Fibroblast of pulmonary artery (primary cell): ENCODE measurements at regions not wholly inside any gene's neighbourhood (a gene's known extent, or its start where the extent isn't known, plus 50 kb on each side); places are given as distances from the start of the nearest gene placed in this dataset.
"Not testable (repeated sequence)": the region's sequence is repeated elsewhere in the genome, so short reads cannot be mapped to it uniquely, and the experiment has no call there.

ENCODE experiments used
- DNase-seq: peaks from one replicate; pipeline ENCODE4 v3.0.0-alpha.2; 2010; ENCODE audit warnings: low read depth
- H3K4me3 ChIP-seq: replicated peaks from 2 replicates; pipeline ENCODE4 v1.5.1; 2011; ENCODE audit warnings: low read depth, mild to moderate bottlenecking, control low read depth, low read length, moderate library complexity
- TF ChIP-seq, protein P1 (sequence below): IDR thresholded peaks from 2 replicates; pipeline ENCODE4 v1.5.1; 2011; ENCODE audit warnings: mild to moderate bottlenecking, control low read depth, low read length, inconsistent platforms; ENCODE audit errors: missing control alignments

DNA sequence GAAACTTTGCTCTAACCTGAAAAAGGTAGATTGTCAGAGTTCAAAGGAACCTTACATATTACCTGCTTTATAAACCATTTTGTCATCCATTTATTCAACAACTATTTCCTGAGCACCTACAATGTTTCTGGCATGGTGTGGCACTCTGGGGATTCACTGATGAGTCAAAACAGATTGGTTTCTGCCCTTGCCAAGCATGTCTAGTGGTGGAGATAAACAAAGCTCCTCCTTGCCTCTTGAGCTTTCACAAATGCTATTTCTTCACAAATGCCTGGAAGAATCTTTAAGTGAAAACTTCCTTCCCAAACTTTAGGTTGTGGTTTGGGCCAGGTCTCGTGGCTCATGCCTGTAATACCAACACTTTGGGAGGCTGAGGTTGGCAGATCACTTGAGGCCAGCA, 85.1 kb upstream of the RELN start:
- no peak overlapping the region for H3K4me3 ChIP-seq
- DNase-seq, result no peak
- TF ChIP-seq, protein P1, sequence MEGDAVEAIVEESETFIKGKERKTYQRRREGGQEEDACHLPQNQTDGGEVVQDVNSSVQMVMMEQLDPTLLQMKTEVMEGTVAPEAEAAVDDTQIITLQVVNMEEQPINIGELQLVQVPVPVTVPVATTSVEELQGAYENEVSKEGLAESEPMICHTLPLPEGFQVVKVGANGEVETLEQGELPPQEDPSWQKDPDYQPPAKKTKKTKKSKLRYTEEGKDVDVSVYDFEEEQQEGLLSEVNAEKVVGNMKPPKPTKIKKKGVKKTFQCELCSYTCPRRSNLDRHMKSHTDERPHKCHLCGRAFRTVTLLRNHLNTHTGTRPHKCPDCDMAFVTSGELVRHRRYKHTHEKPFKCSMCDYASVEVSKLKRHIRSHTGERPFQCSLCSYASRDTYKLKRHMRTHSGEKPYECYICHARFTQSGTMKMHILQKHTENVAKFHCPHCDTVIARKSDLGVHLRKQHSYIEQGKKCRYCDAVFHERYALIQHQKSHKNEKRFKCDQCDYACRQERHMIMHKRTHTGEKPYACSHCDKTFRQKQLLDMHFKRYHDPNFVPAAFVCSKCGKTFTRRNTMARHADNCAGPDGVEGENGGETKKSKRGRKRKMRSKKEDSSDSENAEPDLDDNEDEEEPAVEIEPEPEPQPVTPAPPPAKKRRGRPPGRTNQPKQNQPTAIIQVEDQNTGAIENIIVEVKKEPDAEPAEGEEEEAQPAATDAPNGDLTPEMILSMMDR, result no peak

DNA sequence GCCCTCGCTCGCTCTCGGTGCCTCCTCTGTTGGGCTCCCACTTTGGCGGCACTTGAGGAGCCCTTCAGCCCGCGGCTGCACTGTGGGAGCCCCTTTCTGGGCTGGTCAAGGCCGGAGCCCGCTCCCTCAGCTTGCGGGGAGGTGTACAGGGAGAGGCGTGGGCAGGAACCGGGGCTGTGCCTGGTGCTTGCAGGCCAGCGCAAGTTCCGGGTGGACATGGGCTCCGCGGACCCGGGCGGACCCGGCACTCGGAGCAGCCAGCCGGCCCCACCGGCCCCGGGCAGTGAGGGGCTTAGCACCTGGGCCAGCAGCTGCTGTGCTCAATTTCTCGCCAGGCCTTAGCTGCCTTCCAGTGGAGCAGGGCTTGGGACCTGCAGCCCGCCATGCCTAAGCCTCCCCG, 82.2 kb upstream of the RELN start:
- not testable (repeated sequence) for DNase-seq, H3K4me3 ChIP-seq

DNA sequence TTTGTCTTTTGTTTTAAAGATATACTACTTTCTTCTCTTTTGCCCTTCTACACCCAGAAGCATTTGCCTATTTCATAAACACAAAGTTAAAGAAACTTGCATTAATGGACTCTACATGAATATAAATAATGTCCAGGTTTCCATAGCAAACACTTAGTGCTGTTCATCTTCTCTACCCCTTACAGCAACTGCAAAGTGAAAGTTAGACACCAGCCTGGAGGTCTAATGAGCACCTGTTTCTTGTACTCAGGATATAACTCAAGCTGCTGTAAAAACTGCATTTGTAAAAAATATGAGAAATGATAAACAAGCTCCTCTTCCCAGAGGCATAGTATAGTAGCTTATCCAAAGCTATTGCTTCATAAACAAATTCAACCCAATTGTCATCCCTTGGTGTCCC, 76.0 kb upstream of the RELN start:
- DNase-seq, result no peak
- TF ChIP-seq, protein P1, result no peak

DNA sequence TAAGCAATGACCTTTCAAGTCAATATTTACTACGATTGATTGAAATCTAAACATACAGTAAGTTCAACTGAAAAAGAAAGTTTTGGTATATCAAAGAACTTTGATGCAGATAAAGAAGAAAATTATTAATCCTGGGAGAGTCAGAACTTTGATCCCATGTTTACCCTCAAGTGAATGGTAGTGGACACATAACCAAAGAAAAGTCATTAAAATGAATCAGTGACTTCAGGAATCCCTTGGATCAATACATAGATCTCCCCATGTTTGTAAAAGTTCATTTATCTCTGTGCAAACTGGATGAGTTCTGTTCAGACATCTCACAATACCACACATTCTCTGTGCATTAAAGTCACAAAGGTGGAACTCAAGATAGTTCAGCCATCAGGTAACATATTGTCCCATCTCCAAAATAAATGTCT, 75.5 kb upstream of the RELN start:
- TF ChIP-seq, protein P1, result no peak
- DNase-seq, result no peak

More for the DNA sequence above, 76.0 kb upstream of the RELN start:
- no peak overlapping the region for H3K4me3 ChIP-seq

DNA sequence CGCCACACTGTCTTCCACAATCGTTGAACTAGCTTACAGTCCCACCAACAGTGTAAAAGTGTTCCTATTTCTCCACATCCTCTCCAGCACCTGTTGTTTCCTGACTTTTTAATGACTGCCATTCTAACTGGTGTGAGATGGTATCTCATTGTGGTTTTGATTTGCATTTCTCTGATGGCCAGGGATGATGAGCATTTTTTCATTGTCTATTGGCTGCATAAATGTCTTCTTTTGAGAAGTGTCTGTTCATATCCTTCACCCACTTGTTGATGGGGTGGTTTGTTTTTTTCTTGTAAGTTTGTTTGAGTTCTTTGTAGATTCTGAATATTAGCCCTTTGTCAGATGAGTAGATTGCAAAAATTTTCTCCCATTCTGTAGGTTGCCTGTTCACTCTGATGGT, 74.3 kb upstream of the RELN start:
- DNase-seq, H3K4me3 ChIP-seq: not testable (repeated sequence)

More for the DNA sequence above, 75.5 kb upstream of the RELN start:
- H3K4me3 ChIP-seq, result no peak overlapping the region

DNA sequence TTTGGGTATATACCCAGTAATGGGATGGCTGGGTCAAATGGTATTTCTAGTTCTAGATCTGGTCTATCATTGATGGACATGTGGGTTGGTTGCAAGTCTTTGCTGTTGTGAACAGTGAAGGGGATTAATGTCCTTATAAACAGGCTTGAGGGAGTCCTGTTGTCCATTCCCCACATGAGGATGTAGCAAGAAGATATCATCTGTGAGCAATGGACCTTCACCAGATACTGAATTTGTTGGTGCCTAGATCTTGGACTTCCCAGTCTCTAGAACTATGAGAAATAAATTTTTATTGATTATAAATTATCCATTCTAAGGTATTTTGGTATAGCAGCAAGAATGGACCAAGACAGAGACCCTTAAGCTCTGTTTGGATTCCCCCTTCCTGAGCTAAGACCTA, 72.2 kb upstream of the RELN start:
- TF ChIP-seq, protein P1, result no peak

DNA sequence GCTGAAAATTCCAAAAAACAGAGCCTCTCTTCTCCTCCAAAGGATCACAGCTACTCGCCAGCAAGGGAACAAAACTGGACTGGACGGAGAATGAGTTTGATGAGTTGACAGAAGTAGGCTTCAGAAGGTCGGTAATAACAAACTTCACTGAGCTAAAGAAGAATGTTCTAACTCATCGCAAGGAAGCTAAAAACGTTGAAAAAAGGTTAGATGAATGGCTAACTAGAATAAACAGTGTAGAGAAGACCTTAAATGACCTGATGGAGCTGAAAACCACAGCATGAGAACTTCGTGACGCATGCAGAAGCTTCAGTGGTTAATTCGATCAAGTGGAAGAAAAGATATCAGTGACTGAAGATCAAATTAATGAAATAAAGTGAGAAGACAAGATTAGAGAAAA, 70.4 kb upstream of the RELN start:
- not testable (repeated sequence) for DNase-seq, H3K4me3 ChIP-seq

More for the DNA sequence above, 72.2 kb upstream of the RELN start:
- H3K4me3 ChIP-seq, result no peak overlapping the region
- no peak for DNase-seq

DNA sequence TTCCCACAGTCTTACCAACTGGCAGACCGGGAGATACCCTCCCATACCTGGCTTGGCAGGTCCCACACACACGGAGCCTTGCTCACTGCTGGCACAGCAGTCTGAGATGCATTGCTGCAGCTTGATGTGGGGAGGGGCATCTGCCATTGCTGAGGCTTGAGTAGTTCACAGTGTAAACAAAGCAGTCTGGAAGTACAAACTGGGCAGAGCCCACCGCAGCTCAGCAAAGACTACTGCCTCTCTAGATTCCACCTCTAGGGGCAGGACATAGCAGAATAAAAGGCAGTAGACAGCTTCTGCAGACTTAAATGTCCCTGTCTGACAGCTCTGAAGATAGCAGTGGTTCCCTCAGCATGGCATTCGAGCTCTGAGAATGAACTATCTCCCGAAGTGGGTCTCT, 69.6 kb upstream of the RELN start:
- DNase-seq, result no peak
- no peak overlapping the region for H3K4me3 ChIP-seq
- TF ChIP-seq, protein P1, result no peak

DNA sequence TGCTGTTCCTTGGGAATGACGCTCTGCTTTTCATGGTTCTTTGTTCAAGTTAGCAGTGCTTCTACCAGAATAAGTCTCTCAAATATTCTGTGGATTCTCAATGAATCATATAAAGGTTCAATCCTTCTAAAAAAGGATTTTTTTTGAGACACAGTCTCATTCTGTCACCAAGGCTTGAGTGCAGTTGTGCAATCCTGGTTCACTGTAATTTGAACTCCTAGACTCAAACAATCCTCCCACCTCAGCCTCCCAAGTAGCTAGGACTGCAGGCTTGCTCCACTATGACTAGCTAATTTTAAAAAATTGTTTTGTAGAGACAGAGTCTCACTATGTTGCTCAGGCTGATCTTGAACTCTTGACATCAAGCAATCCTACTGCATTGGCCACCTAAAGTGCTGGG, 64.9 kb upstream of the RELN start:
- no peak for DNase-seq
- H3K4me3 ChIP-seq, result no peak overlapping the region
- TF ChIP-seq, protein P1, result no peak
